ENCODE measurements at regions not wholly inside any gene's neighbourhood (a gene's known extent, or its start where the extent isn't known, plus 50 kb on each side); places are given as distances from the start of the nearest gene placed in this dataset.
"Not testable (repeated sequence)": the region's sequence is repeated elsewhere in the genome, so short reads cannot be mapped to it uniquely, and the experiment has no call there.

DNA sequence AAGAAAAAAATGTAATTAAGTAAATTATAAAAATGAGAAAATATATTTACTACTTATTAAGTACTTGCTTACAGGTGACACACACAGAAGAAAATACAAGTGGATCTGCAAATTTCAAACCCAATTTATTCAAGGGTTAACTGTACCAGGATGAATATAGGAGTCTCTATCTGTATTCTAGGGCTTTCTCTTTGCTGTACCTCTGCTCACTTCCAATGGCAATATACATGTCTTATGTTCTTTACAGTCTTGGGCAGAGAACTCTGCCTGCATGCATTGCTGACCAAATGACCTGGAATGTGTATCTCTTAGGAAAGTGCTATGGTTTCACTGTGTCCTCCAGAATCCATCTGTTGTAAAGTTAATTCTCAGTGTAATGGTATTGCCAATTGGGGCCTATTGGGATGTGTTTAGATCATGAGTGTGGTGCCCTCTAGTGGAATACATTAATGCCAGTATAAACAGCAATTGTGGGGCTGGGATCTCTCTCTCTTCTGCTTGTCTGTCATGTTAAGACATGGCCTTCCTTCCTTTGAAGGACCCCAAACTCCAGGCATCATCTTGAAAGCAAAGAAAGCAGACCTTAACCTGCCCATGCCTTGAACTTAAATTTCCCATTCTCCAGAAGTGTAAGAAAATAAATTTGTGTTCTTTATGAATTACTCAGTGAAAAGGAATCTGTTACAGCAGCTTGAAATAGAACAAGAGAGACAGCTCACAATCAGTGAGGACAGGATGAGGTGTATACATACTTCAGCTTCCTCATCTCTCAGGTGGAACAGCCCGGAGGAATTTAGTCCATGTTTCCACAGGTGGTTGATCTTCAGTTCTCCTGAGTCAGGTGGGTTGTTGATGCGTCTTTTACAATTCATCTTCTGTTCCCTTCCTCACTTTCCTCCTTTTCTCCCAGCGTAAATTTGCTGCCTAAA, 356.9 kb downstream of the RPIA start:
- peak; percentile 48; the same call in 1 of the 2 replicates for TF ChIP-seq CTCF (IDR thresholded peaks at IDR 0.05)
- not testable (repeated sequence) for TF ChIP-seq NR2C2 (CRISPR knock-in tag; IDR thresholded peaks at IDR 0.05); CREM (CRISPR knock-in tag; IDR thresholded peaks at IDR 0.05); RELA (CRISPR knock-in tag; IDR thresholded peaks at IDR 0.05; ENCODE audit: borderline replicate concordance); ZNF423 (CRISPR knock-in tag; IDR thresholded peaks at IDR 0.05); ELF4 (CRISPR knock-in tag; IDR thresholded peaks at IDR 0.05; ENCODE audit: low read depth); E2F4 (CRISPR knock-in tag; IDR thresholded peaks at IDR 0.05; ENCODE audit: borderline replicate concordance, low read depth)
- TF ChIP-seq, protein P1, sequence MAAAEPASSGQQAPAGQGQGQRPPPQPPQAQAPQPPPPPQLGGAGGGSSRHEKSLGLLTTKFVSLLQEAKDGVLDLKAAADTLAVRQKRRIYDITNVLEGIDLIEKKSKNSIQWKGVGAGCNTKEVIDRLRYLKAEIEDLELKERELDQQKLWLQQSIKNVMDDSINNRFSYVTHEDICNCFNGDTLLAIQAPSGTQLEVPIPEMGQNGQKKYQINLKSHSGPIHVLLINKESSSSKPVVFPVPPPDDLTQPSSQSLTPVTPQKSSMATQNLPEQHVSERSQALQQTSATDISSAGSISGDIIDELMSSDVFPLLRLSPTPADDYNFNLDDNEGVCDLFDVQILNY (CRISPR knock-in tag; IDR thresholded peaks at IDR 0.05): not testable (repeated sequence)
